ENCODE measurements at regions not wholly inside any gene's neighbourhood (a gene's known extent, or its start where the extent isn't known, plus 50 kb on each side); places are given as distances from the start of the nearest gene placed in this dataset.

DNA sequence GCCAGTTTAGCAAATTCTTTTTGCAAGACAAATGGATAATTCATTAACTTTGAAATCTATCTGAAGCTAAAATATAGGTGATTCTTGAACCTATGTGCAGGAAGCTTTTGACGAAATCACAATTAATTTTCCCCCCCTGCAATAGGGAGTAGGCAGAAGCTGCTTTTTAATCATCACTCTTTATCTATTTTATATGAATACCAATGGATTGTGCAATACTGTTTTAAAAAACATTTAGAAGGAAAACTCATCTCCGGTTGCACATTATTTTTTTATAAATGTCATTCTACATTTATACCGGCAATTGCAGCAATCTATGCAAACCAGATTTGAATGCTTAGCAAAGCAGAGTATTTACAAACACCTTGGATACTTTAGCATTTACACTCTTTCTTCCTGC, 121.1 kb upstream of the TMCO5A start:
- no peak overlapping the region for H3K27ac Mint-ChIP-seq
- Histone ChIP-seq H2BK20ac (ENCODE audit: low read depth, low read length, poor library complexity, severe bottlenecking) (no peak overlapping the region), H2BK12ac (ENCODE audit: insufficient read length, low read depth, low read length) (no peak overlapping the region), H4K5ac (ENCODE audit: insufficient read length, low read depth, low read length) (no peak overlapping the region), H2AFZ (ENCODE audit: low read length) (no peak overlapping the region), H3T11ph (ENCODE audit: low read length) (no peak overlapping the region), H2BK15ac (ENCODE audit: low read depth, low read length) (no peak overlapping the region), H4K8ac (replicated peaks; ENCODE audit: insufficient read length, low read depth, low read length) (no peak overlapping the region), H2AK5ac (ENCODE audit: insufficient read length, low read length) (no peak overlapping the region), H3K27me3 (ENCODE audit: insufficient read depth, low read length) (no peaks in the 10 kb centered on the region), H3K14ac (ENCODE audit: insufficient read depth, low read length) (no peak overlapping the region), H3K9me3 (ENCODE audit: control insufficient read depth, low read depth, low read length) (no peaks in the 10 kb centered on the region), H3K18ac (ENCODE audit: insufficient read length, low read depth, low read length) (no peak overlapping the region), H3K56ac (ENCODE audit: insufficient read length, low read depth, low read length) (no peak overlapping the region), H3K9ac (ENCODE audit: extremely low read depth, insufficient read length, low read length) (no peak overlapping the region), H3K23ac (ENCODE audit: insufficient read length, low read depth, low read length) (no peak overlapping the region), H3K23me2 (ENCODE audit: insufficient read length, low read depth, low read length, poor library complexity, severe bottlenecking) (no peaks in the 10 kb centered on the region), H4K91ac (ENCODE audit: insufficient read length, low read depth, low read length) (no peak overlapping the region), H4K20me1 (ENCODE audit: control insufficient read depth, insufficient read depth, insufficient read length) (no peaks in the 10 kb centered on the region), H3K27ac (ENCODE audit: insufficient read length, low read depth, low read length) (no peak overlapping the region), H3K4me2 (ENCODE audit: insufficient read depth, insufficient read length, low read length) (no peak overlapping the region), H3K79me2 (ENCODE audit: insufficient read depth, low read length) (no peaks in the 10 kb centered on the region), H3K4ac (ENCODE audit: low read depth, low read length) (no peak overlapping the region), H2BK5ac (ENCODE audit: insufficient read length, low read length) (no peak overlapping the region), H3K79me1 (ENCODE audit: insufficient read depth, low read depth, low read length, poor library complexity, severe bottlenecking) (no peaks in the 10 kb centered on the region), H3K4me1 (ENCODE audit: insufficient read depth, low read length) (no peaks in the 10 kb centered on the region), H2BK120ac (ENCODE audit: low read depth, low read length, poor library complexity, severe bottlenecking) (no peak overlapping the region)
- TF ChIP-seq, protein P1, sequence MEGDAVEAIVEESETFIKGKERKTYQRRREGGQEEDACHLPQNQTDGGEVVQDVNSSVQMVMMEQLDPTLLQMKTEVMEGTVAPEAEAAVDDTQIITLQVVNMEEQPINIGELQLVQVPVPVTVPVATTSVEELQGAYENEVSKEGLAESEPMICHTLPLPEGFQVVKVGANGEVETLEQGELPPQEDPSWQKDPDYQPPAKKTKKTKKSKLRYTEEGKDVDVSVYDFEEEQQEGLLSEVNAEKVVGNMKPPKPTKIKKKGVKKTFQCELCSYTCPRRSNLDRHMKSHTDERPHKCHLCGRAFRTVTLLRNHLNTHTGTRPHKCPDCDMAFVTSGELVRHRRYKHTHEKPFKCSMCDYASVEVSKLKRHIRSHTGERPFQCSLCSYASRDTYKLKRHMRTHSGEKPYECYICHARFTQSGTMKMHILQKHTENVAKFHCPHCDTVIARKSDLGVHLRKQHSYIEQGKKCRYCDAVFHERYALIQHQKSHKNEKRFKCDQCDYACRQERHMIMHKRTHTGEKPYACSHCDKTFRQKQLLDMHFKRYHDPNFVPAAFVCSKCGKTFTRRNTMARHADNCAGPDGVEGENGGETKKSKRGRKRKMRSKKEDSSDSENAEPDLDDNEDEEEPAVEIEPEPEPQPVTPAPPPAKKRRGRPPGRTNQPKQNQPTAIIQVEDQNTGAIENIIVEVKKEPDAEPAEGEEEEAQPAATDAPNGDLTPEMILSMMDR (conservative IDR thresholded peaks at IDR 0.05), result no peak
- DNase-seq, result no peak
- no peaks in the 10 kb centered on the region for H3K9me3 Mint-ChIP-seq
- WGBS (ENCODE audit: extremely low coverage, insufficient read length, low lambda C conversion rate), result no CpG with 5 or more reads among the region's 3 CpGs
- H3K27me3 Mint-ChIP-seq (ENCODE audit: low read depth), result no peaks in the 10 kb centered on the region
- H3K36me3 Mint-ChIP-seq (ENCODE audit: insufficient read depth in 1 of 3, low read depth in 3 of 3), result no peaks in the 10 kb centered on the region
- H3K4me3 Mint-ChIP-seq, result no peak overlapping the region
- peaks cover 0 to 4% of the 10 kb centered on the region in 2 experiments; a peak in 3 of 4 replicates for H3K4me1 Mint-ChIP-seq
